GM19043 (cell line): ENCODE measurements at regions not wholly inside any gene's neighbourhood (a gene's known extent, or its start where the extent isn't known, plus 50 kb on each side); places are given as distances from the start of the nearest gene placed in this dataset.

Experiments used
- ATAC-seq: cut with Tn5 transposase; IDR thresholded peaks from one replicate; pipeline ENCODE4 v1.9.1; 2021; ENCODE audit warnings: low read depth; ENCODE audit not compliant: unreplicated experiment

DNA sequence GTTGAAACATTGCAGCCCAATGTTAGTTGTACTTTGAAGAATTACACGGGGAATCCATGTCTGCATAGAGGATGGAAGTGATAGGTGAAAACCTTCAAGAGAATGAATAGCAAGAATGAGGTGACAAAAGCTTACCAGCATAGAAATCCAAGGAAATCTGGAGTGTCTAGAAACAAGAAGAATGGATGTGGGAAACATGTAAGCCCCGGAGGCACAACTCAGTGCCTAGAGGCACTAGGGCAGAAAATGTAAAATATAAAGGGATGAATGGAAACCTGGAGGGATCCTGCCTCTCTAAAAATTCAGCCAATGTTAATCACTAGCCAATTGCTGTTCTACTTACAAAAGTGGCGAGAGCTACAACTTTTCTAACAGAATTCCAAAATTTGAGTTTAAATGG lies 619.0 kb downstream of the TBL1XR1 start:
- no peak for ATAC-seq

GRCh38 chr3:176577447-176577846 lies 619.8 kb downstream of the TBL1XR1 start:
- ATAC-seq: no peak

- ATAC-seq: no peak
Measured at GRCh38 chr3:176574786-176575185, 622.5 kb downstream of the TBL1XR1 start.

DNA sequence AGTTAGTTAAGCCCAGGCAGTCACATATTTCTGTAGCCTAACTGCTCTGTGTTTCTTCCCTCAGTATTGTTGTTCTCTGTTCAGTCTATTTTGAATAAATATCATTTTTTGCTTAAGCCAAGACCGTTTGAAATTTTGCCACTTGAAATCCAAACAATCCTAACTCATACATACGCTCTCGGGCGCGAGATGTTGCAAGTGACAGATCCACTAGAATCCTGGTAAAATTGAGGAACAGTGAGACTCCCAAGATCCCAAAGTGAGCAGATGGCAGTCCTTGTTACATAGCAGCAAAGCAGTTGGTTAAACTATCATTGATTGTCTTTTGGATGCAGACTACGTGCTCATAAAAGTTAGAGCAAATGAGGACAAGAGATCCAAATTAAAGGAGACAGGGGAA lies 625.4 kb downstream of the TBL1XR1 start:
- ATAC-seq: no peak

GRCh38 chr3:176570992-176571391 lies 626.3 kb downstream of the TBL1XR1 start:
- ATAC-seq: no peak

DNA sequence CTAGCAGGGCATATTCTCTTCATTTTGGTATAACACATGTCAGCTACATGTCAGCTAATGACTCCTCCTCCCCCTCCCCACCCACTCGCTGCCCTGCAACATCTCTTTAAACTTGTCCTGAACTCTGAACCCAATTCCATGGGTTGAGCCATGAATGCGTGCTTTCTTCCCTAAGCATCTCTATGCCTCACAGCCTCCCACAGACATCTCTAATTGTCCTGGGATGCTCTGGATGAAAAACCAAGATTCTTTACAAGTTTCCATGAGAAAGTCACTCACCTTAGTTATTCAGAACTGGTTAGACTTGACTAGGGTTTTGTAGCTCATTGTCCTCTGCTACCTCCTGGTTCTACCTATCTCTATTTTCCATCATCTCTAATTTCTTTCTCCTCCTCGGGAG lies 629.1 kb downstream of the TBL1XR1 start:
- no peak for ATAC-seq

- ATAC-seq: no peak
Measured at GRCh38 chr3:176566757-176567156, 630.5 kb downstream of the TBL1XR1 start.

DNA sequence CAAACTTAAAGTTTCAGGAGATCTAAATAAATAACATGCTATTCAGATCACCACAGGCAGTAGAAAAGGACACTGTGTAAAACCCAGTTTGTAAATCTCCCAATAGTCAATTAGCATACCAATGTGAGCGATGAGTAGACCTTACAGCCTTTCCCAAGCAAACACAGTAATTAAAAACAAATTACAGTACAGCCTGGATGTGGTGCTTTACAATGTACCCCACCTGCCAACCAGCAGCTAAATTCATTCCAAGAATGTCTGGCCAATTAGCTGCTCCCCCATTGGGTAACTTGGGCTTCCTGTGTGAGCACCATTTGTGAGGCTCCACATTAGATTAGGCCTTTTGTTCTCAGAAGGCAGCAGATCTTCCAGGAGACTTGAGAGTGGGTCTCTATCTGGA lies 635.0 kb downstream of the TBL1XR1 start:
- ATAC-seq: no peak

DNA sequence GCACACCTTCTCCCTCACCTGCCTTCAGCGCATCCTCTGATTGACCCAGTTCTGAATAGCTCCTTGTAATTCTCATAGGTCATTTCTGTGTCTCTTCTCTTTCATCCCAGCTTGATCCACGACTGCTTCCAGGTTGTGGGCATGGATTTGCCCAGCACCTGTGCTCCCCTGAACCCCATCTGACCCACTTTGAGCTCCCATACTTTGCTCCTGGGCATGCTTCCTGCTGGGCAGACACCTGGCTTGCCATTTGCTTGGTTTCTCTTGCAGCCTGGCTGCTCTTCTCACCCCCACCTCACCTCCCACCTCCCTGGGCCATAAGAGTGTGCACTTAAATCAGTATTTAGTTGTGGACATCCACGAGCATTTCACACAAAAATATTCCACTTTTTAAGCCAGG lies 635.5 kb downstream of the TBL1XR1 start:
- no peak for ATAC-seq

DNA sequence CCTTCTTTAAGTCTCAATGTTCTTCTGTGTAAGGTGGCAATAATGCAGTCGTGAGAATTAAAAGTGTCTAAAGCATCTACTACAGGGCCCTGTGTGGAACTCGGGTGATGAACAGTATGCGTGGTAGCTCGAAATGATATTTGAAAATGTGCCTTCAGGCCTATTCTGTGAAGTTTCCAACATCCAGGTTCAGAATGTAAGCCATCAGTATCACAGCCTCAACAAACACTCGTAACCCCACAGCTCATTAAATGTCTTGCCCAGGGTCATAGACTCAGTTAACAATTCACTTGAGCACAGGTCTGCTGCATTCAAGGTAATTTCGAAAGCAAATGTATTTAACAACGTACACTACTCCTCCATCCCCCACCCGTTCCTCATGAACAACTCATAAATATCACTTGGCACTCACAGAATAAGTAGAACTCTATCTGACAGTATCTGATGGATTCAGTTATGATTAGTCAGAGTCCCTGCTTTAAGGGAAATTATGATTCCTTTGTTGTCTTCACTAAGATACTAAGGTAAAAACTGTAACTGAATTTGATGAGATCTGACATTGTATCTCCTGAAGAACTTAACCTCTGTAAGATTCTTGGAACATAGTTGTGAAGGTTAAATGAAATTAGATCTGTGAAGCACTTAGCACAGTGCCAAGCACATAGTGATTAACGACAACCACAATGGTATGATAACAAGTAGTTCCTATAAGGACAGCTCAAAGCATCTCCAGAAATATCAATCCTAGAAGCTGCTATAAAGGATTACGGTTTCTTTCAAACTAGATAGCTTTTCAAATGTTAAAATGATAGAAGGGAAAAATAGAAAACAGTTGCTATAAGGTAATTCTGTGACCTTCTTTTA lies 642.3 kb downstream of the TBL1XR1 start:
- no peak for ATAC-seq

- no peak for ATAC-seq
Measured at GRCh38 chr3:176554264-176554663, 643.0 kb downstream of the TBL1XR1 start.

- ATAC-seq: no peak
Measured at GRCh38 chr3:176526942-176527341, 670.3 kb downstream of the TBL1XR1 start.

GRCh38 chr3:176526225-176526624 lies 671.1 kb downstream of the TBL1XR1 start:
- ATAC-seq: no peak

- no peak for ATAC-seq
Measured at GRCh38 chr3:176523114-176523513, 674.2 kb downstream of the TBL1XR1 start.

- ATAC-seq: no peak
Measured at GRCh38 chr3:176522436-176522835, 674.8 kb downstream of the TBL1XR1 start.

DNA sequence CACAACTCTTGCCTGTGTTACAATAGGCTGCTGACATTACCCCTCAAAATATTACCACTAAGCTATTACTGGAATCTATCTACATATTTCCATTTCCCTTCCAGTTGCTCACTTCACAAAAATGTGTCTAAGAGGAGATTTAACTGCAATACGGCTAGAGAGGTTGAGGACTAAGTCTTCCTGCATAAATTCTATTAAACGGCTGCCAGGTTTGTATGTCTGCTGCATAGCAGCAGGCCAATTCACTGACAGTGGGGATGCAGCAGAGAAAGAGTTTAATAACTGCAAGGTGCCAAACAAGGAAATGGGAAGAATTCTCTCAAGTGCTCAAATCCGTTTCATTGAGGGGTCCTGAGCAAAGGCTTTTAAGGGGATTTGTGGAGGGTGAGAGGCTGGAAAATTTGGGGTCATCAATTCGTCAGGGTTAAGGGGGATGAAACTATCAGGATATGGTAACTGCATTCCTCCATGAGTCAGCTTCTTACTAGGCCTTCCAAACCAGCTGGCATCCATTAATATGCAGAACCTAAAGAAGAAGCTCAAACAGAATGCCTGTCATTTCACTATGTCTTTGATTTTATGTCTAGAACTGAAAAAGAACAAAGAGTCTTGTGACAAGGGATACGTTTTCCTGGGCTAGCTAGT lies 675.6 kb downstream of the TBL1XR1 start:
- no peak for ATAC-seq

GRCh38 chr3:176514297-176514696 lies 683.0 kb downstream of the TBL1XR1 start:
- ATAC-seq: no peak

DNA sequence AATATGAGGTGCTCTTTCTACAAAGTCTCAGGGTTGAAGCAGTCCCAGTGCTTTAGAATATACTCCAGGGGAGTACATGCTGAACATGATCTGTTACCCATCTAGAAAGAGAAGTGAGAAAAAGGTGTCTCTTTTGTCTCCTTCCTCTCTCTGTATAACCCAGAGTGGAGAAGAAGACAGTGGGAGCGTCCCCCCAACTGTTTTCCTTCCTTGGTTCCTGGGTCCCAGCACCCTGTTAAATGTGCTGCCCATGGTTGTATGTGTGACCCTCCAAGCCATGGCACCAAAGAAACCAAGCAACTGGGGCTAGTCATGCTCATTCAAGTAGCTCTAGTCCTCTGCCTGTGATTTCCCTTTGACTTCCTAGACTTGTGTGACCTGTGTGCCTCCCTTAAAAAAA lies 683.7 kb downstream of the TBL1XR1 start:
- no peak for ATAC-seq

- no peak for ATAC-seq
Measured at GRCh38 chr3:176512037-176512436, 685.2 kb downstream of the TBL1XR1 start.

DNA sequence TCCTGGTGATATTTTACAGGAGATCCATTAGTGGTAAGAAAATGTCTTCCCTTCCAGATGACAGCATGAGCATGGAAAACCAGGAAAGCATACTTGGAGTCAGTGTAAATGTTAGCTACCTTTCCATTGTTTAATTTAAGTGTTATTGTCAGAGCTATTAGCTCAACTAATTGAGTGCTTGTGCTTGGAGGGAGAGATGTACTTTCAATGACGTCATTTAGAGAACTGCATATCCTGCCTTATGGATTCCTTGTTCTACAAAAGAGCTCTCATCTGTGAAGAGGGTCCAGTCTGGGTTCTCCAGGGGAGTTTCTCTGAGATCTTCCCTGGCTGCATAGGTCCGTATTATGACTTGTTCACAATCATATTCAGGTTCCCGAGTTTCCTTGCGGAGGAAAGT lies 687.2 kb downstream of the TBL1XR1 start:
- no peak for ATAC-seq

DNA sequence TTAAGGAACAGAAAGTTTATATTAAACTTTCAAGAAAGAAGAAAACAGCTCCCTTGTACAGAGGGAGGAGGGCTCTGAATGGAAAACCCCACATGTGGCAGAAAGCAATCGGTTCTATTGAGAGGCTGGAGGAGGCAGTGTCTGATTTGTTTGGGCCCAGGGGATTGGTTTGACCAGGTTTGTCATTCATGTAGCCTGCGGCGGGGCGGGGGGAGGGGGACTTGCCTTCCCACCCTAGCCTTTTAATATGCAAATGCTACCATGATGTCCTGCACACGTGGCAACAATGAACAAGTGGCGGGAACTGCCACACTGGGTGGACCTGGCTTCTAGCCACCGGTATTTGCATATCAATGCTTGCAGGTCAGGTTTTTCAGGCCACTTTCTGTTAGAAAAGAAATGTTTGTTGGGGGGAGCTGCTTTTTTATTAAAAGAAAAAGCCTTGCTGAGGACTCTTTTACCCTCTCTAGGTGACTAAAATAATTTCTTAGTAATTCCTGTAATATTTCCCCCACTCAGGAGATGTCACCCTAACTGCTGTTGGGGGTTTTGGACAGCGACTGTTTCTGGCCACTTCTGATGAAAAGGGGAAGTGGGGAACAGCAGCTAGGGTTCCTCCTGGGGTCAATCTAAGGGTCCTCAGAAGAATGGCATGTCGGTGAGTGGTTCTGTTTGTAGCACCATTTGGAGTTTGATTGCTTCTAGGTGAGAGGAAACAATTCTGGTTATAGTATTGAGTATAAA lies 691.2 kb downstream of the TBL1XR1 start:
- no peak for ATAC-seq
